ENCODE measurements at regions not wholly inside any gene's neighbourhood (a gene's known extent, or its start where the extent isn't known, plus 50 kb on each side); places are given as distances from the start of the nearest gene placed in this dataset.

DNA sequence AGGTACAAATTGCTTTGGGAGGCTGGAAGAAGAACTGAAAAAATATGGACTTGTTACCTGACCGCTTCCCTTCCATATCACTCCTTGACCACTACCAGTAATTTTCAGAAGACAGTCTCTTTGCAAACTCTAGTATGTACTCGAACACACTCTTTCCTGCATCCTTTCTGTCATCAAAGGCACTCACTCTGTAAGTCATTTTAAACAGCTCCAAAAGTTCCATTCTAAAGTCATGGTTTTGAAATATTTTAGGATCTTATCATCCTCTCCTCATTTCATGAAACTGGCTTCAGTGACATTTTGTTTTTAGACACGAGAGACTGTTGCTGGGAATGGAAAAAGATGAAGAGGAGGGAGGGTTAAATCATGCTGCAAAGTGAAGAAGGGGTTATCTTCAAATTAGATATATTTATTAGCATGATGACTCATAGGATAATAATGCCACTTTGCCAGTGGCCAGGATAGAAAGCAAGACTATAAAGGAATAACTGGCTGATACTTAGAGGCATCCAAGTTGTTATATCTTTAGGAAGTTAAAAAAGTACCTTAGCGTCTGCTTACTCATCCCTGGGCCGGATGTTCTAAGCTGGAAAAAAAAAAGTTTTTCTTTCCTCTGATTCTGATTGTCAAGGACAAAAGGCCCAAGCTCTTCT is 549.3 kb downstream of the METTL15 start:
- TF ChIP-seq, protein P1, sequence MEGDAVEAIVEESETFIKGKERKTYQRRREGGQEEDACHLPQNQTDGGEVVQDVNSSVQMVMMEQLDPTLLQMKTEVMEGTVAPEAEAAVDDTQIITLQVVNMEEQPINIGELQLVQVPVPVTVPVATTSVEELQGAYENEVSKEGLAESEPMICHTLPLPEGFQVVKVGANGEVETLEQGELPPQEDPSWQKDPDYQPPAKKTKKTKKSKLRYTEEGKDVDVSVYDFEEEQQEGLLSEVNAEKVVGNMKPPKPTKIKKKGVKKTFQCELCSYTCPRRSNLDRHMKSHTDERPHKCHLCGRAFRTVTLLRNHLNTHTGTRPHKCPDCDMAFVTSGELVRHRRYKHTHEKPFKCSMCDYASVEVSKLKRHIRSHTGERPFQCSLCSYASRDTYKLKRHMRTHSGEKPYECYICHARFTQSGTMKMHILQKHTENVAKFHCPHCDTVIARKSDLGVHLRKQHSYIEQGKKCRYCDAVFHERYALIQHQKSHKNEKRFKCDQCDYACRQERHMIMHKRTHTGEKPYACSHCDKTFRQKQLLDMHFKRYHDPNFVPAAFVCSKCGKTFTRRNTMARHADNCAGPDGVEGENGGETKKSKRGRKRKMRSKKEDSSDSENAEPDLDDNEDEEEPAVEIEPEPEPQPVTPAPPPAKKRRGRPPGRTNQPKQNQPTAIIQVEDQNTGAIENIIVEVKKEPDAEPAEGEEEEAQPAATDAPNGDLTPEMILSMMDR (IDR thresholded peaks at IDR 0.05; ENCODE audit: unreplicated experiment in 3 of 3), result no peak
- Mint-ChIP-seq H3K36me3 (ENCODE audit: low read depth) (no peaks in the 10 kb centered on the region), H3K27ac (no peak overlapping the region), H3K27me3 (ENCODE audit: low read depth) (no peaks in the 10 kb centered on the region), H3K4me3 (no peak overlapping the region), H3K9me3 (no peaks in the 10 kb centered on the region), H3K4me1 (no peaks in the 10 kb centered on the region)

DNA sequence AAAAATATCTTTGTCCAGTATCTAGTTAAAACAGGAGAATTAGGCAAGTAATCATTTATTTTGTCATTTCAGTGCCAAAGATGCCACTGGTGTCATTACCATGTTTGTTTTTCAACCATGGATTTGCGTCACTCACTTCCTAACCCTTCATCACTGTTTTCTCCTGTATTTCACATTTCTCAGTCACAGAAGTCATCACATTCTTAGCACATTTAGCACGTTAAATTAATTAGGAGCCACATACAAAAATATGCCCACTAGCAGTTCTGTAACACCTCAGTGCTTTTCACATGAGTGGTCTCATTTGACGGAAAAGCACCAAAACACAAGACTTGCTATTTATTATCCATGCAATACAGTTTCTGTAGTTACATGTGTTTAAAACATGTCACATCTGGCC is 546.0 kb downstream of the METTL15 start:
- Mint-ChIP-seq H3K27ac (no peak overlapping the region), H3K27me3 (ENCODE audit: low read depth) (no peaks in the 10 kb centered on the region), H3K4me1 (no peaks in the 10 kb centered on the region), H3K4me3 (no peak overlapping the region), H3K36me3 (ENCODE audit: low read depth) (no peaks in the 10 kb centered on the region), H3K9me3 (no peaks in the 10 kb centered on the region)
- TF ChIP-seq, protein P1 (IDR thresholded peaks at IDR 0.05; ENCODE audit: unreplicated experiment in 3 of 3), result no peak

DNA sequence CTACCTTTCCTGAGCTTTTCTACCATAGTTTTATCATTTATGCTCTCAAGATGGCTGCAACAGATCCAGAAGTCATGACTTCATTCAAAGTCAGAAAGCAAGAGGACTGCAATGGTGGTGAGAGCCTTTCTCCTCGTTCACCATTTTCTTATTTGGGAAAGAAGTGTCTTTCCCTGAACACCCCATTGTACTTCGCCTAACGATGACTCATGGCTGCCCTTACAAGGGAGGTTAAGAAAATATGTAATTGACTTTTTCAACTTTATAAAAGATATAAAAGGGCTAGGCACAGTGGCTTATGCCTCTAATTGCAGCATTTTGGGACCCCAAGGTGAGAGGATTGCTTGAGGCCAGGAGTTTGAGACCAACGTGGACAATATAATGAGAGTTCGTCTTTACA is 541.7 kb downstream of the METTL15 start:
- peaks cover 18% of the 10 kb centered on the region for H3K9me3 Mint-ChIP-seq
- no peaks in the 10 kb centered on the region for H3K36me3 Mint-ChIP-seq (ENCODE audit: low read depth)
- H3K4me3 Mint-ChIP-seq, result no peak overlapping the region
- no peak overlapping the region for H3K27ac Mint-ChIP-seq
- TF ChIP-seq, protein P1 (IDR thresholded peaks at IDR 0.05; ENCODE audit: unreplicated experiment in 3 of 3), result no peak
- no peaks in the 10 kb centered on the region for H3K27me3 Mint-ChIP-seq (ENCODE audit: low read depth)
- no peaks in the 10 kb centered on the region for H3K4me1 Mint-ChIP-seq

DNA sequence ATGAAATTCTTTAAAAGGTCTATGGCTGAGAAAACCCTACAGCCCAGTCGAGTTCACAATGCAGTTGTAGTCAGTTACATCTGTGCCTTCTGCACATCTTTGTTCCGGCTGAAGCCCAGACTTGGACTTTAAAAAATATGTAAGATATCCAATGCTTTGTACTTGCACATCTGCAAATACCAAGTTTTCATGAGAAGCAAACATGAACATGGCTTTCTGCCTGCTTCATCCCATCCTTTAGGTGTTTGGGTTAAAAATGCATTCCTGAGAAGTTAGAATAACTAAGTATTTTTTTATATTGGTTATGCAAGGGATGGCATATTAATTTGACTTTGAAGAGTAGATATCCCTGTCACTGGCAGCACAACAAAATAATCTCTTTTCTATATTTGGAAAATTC is 528.4 kb downstream of the METTL15 start:
- TF ChIP-seq, protein P1 (IDR thresholded peaks at IDR 0.05; ENCODE audit: unreplicated experiment in 3 of 3), result no peak
- H3K27me3 Mint-ChIP-seq (ENCODE audit: low read depth), result no peaks in the 10 kb centered on the region
- peak overlapping the region in 1 of 3 experiments; percentile 32 for H3K27ac Mint-ChIP-seq

DNA sequence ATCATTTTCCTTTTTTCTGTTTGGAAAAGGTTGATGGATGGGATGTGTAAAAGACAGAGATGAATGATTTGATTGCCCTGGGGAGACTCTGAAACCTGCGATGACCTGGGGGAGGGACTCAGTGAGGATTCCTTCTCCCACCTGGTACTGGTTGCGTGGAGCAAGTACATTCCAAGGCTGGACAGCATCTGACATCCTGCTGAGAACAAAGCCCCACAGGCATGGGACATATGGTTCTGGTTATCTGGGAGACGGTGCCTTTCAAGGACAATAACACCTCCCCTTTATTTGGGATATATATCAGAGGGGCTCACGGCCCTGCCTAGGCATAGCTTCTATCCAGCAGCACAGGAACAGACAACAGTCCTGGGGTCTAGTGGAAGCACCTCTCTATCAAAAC is 527.8 kb downstream of the METTL15 start:
- no peaks in the 10 kb centered on the region for H3K9me3 Mint-ChIP-seq
- H3K27ac Mint-ChIP-seq, result peak overlapping the region in 1 of 3 experiments; percentile 32
- H3K4me1 Mint-ChIP-seq, result no peaks in the 10 kb centered on the region
- no peak overlapping the region for H3K4me3 Mint-ChIP-seq
- no peaks in the 10 kb centered on the region for H3K36me3 Mint-ChIP-seq (ENCODE audit: low read depth)
- H3K27me3 Mint-ChIP-seq (ENCODE audit: low read depth), result no peaks in the 10 kb centered on the region
- TF ChIP-seq, protein P1 (IDR thresholded peaks at IDR 0.05; ENCODE audit: unreplicated experiment in 3 of 3), result no peak

More for the DNA sequence above, 528.4 kb downstream of the METTL15 start:
- H3K4me3 Mint-ChIP-seq, result no peak overlapping the region
- H3K9me3 Mint-ChIP-seq, result no peaks in the 10 kb centered on the region
- no peaks in the 10 kb centered on the region for H3K4me1 Mint-ChIP-seq
- H3K36me3 Mint-ChIP-seq (ENCODE audit: low read depth), result no peaks in the 10 kb centered on the region

DNA sequence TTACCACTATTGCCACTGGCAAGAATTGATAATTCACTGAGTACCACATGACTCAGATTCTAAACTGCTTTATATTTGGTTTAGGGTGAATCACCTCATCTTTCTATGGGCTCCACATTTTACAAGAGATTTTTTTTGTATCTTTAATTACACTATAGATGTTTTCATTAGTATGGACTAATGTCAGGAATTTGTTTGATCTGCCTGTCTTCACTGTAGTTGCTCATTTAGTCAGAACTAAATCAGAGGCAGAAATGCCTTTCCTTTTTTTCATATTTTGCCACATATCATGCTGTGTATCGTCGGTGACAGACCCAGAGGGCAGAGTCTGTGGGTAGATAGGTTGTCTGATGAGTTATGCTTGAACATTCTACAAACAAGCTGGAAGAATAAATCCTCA is 524.1 kb downstream of the METTL15 start:
- no peak overlapping the region for H3K27ac Mint-ChIP-seq
- TF ChIP-seq, protein P1 (IDR thresholded peaks at IDR 0.05; ENCODE audit: unreplicated experiment in 3 of 3), result no peak
- no peak overlapping the region for H3K4me3 Mint-ChIP-seq
- H3K4me1 Mint-ChIP-seq, result no peaks in the 10 kb centered on the region
- no peaks in the 10 kb centered on the region for H3K9me3 Mint-ChIP-seq
- no peaks in the 10 kb centered on the region for H3K36me3 Mint-ChIP-seq (ENCODE audit: low read depth)
- H3K27me3 Mint-ChIP-seq (ENCODE audit: low read depth), result no peaks in the 10 kb centered on the region
